IMR-90 (cell line): ENCODE measurements at regions not wholly inside any gene's neighbourhood (a gene's known extent, or its start where the extent isn't known, plus 50 kb on each side); places are given as distances from the start of the nearest gene placed in this dataset.

Source experiments
- CTCF ChIP-seq: conservative IDR thresholded peaks from 2 replicates; pipeline ENCODE4 v1.5.1; 2012; ENCODE audit warnings: mild to moderate bottlenecking, low read depth, low read length, improper control_type of control experiment
- ELK1 ChIP-seq: fragments of 150-350 bp; IDR thresholded peaks from 2 replicates; pipeline ENCODE4 v1.6.1; 2016; ENCODE audit warnings: low read depth, mild to moderate bottlenecking, low read length, moderate library complexity, borderline replicate concordance
- MAZ ChIP-seq: IDR thresholded peaks from 2 replicates; pipeline ENCODE4 v1.6.1; 2012; ENCODE audit warnings: low read depth, mild to moderate bottlenecking, low read length, improper control_type of control experiment, moderate library complexity, borderline replicate concordance
- NFE2L2 ChIP-seq: fragments of 150-350 bp; IDR thresholded peaks from 2 replicates; pipeline ENCODE4 v1.6.1; 2016; ENCODE audit warnings: low read depth, mild to moderate bottlenecking, low read length
- POLR2A ChIP-seq: IDR thresholded peaks from 2 replicates; pipeline ENCODE4 v1.6.1; 2012; ENCODE audit warnings: mild to moderate bottlenecking, low read depth, low read length
- RAD21 ChIP-seq: IDR thresholded peaks from 2 replicates; pipeline ENCODE4 v1.6.1; 2012; ENCODE audit warnings: low read length, improper control_type of control experiment
- RCOR1 ChIP-seq: IDR thresholded peaks from 2 replicates; pipeline ENCODE4 v1.6.1; 2012; ENCODE audit warnings: mild to moderate bottlenecking, low read length, improper control_type of control experiment; ENCODE audit not compliant: insufficient replicate concordance
- SMC3 ChIP-seq: fragments of 150-350 bp; IDR thresholded peaks from 2 replicates; pipeline ENCODE4 v1.6.1; 2016; ENCODE audit warnings: low read depth, mild to moderate bottlenecking, antibody characterized with exemption, low read length, moderate library complexity

- TF ChIP-seq ELK1: no peak
- TF ChIP-seq POLR2A: no peak
- no peak for TF ChIP-seq CTCF
- TF ChIP-seq RAD21: no peak
- TF ChIP-seq RCOR1: no peak
- TF ChIP-seq NFE2L2: no peak
- no peak for TF ChIP-seq SMC3
- no peak for TF ChIP-seq MAZ
Measured at GRCh38 chr3:69647081-69647480, 92.2 kb upstream of the MITF start.
